ENCODE measurements at regions not wholly inside any gene's neighbourhood (a gene's known extent, or its start where the extent isn't known, plus 50 kb on each side); places are given as distances from the start of the nearest gene placed in this dataset.

DNA sequence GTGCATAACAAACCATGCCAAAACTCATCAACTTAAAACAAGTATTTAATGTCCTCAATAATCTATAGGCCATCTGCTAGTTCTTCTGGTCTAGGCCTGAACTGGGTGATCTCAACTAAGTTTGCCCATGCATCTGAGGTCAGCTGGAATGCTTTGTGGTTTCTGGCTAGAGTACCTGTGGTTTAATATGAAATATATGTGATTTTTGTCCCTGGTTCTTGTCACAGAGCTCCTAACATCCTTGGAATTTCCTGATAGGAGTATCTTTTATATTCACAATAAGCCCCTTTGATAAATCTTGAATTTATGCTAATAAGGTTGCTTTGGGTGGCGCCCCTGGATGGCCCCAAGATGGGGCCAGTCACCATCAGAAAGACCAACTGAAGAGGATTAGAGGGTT is 535.9 kb downstream of the DNAH5 start:
- TF ChIP-seq EZH2 (IDR thresholded peaks at IDR 0.05; ENCODE audit: borderline replicate concordance, low read depth, low read length, severe bottlenecking): no peak
- TF ChIP-seq, protein P1, sequence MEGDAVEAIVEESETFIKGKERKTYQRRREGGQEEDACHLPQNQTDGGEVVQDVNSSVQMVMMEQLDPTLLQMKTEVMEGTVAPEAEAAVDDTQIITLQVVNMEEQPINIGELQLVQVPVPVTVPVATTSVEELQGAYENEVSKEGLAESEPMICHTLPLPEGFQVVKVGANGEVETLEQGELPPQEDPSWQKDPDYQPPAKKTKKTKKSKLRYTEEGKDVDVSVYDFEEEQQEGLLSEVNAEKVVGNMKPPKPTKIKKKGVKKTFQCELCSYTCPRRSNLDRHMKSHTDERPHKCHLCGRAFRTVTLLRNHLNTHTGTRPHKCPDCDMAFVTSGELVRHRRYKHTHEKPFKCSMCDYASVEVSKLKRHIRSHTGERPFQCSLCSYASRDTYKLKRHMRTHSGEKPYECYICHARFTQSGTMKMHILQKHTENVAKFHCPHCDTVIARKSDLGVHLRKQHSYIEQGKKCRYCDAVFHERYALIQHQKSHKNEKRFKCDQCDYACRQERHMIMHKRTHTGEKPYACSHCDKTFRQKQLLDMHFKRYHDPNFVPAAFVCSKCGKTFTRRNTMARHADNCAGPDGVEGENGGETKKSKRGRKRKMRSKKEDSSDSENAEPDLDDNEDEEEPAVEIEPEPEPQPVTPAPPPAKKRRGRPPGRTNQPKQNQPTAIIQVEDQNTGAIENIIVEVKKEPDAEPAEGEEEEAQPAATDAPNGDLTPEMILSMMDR (IDR thresholded peaks at IDR 0.05; ENCODE audit: borderline replicate concordance, extremely low read depth, low read length, poor library complexity, severe bottlenecking): no peak
